ENCODE measurements at regions not wholly inside any gene's neighbourhood (a gene's known extent, or its start where the extent isn't known, plus 50 kb on each side); places are given as distances from the start of the nearest gene placed in this dataset.
"Not testable (repeated sequence)": the region's sequence is repeated elsewhere in the genome, so short reads cannot be mapped to it uniquely, and the experiment has no call there.

DNA sequence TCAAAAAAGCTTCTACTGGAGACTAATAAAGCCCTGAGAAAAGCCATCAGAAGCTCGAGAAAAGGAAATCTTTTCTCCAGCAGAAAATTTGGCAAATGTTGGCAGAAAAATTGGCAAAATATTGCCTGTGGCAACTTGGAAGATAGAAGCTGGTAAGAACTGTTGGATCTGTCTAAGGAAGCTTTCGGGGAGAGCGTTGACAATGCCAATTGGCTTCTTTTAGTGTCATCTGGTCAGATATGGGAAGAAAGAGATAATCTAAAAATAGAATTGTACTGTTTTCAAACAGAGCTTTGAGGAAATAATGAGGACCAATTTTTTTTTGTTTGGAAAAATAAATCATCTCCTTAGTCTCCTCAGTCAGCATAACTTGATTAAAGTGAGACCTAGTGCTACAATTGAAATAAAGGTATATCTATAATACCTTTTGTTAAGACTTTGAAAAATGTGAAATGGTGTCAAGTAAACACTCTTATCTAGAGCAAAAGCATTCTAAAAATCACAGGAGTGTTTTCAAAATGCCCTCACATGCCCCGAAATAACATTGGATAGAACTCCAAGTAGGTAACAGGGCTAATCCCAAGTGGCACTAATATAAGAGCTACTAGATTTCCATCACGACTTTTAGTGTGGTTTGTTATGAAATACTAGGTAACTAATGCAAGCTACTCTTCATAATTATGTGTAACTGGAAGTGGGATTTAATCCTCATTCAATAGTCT is 882.2 kb upstream of the B3GALT2 start:
- no peaks in the 10 kb centered on the region for H3K27me3 Mint-ChIP-seq
- TF ChIP-seq, protein P1, sequence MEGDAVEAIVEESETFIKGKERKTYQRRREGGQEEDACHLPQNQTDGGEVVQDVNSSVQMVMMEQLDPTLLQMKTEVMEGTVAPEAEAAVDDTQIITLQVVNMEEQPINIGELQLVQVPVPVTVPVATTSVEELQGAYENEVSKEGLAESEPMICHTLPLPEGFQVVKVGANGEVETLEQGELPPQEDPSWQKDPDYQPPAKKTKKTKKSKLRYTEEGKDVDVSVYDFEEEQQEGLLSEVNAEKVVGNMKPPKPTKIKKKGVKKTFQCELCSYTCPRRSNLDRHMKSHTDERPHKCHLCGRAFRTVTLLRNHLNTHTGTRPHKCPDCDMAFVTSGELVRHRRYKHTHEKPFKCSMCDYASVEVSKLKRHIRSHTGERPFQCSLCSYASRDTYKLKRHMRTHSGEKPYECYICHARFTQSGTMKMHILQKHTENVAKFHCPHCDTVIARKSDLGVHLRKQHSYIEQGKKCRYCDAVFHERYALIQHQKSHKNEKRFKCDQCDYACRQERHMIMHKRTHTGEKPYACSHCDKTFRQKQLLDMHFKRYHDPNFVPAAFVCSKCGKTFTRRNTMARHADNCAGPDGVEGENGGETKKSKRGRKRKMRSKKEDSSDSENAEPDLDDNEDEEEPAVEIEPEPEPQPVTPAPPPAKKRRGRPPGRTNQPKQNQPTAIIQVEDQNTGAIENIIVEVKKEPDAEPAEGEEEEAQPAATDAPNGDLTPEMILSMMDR (IDR thresholded peaks at IDR 0.05), result no peak
- peaks cover 6% of the 10 kb centered on the region for H3K9me3 Mint-ChIP-seq
- no peak overlapping the region for H3K27ac Mint-ChIP-seq
- H3K36me3 Mint-ChIP-seq (ENCODE audit: low read depth), result no peaks in the 10 kb centered on the region
- intact Hi-C loops (cut with micrococcal nuclease), result no loop called here
- H3K4me3 Mint-ChIP-seq, result no peak overlapping the region
- CTCF ChIA-PET, result no interaction called here
- no peak for ATAC-seq
- H3K4me1 Mint-ChIP-seq (ENCODE audit: low read depth), result no peaks in the 10 kb centered on the region
- DNase-seq, result no peak
- POLR2A ChIA-PET, result no interaction called here

DNA sequence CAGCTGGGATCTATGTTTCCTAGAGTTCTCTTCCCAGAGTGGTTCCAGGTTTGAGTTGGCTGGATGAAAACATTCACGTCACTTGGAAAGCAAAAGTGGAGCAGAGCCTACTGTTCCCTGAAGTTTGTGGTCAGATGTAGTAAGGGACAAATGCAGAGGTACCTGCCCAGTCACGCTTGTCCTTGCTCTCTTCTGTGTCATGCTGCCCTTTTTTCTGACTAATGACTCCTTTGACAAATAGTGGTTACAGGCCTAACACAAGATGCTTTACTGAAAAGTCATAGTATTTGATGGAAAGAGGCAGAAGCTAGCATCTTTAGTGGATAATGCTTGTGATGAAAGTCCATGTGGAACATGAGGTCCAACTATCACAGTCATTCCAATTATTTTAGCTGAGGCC is 881.4 kb upstream of the B3GALT2 start:
- H3K9me3 Mint-ChIP-seq, result peaks cover 6% of the 10 kb centered on the region
- TF ChIP-seq, protein P1 (IDR thresholded peaks at IDR 0.05), result no peak

DNA sequence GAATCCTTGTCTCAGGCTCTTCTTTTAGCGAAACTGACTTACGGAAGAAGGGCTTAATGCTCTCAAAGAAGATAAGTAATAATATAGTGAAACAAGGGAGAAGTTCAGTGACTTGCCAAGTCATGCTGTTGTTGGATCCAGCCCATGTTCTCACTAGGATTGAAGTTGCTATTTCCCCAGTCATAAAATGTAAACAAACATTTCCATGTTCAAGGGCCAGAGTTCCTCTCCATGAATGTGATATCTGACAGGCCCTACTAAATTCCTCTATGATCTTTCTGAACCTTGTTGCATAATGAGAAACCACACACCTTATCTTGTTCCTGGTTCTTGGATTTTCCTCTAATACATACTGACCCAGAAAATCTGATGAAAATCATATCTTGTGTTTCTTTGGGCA is 876.5 kb upstream of the B3GALT2 start:
- H3K27ac Mint-ChIP-seq, result no peak overlapping the region
- DNase-seq (no peak), ATAC-seq (no peak)
- H3K27me3 Mint-ChIP-seq, result no peaks in the 10 kb centered on the region
- intact Hi-C loops (cut with micrococcal nuclease), result no loop called here
- CTCF ChIA-PET, result no interaction called here
- no peak overlapping the region for H3K4me3 Mint-ChIP-seq
- peaks cover 26% of the 10 kb centered on the region for H3K4me1 Mint-ChIP-seq (ENCODE audit: low read depth)
- peaks cover 15% of the 10 kb centered on the region for H3K36me3 Mint-ChIP-seq (ENCODE audit: low read depth)
- POLR2A ChIA-PET, result no interaction called here
- H3K9me3 Mint-ChIP-seq, result peaks cover 16% of the 10 kb centered on the region
- TF ChIP-seq, protein P1 (IDR thresholded peaks at IDR 0.05), result no peak

More for the DNA sequence above, 881.4 kb upstream of the B3GALT2 start:
- Mint-ChIP-seq H3K4me1 (ENCODE audit: low read depth) (no peaks in the 10 kb centered on the region), H3K36me3 (ENCODE audit: low read depth) (no peaks in the 10 kb centered on the region), H3K4me3 (no peak overlapping the region), H3K27me3 (no peaks in the 10 kb centered on the region), H3K27ac (no peak overlapping the region)
- ChIA-PET POLR2A (no interaction called here), CTCF (no interaction called here)
- intact Hi-C loops (cut with micrococcal nuclease), result no loop called here
- no peak for DNase-seq
- no peak for ATAC-seq

DNA sequence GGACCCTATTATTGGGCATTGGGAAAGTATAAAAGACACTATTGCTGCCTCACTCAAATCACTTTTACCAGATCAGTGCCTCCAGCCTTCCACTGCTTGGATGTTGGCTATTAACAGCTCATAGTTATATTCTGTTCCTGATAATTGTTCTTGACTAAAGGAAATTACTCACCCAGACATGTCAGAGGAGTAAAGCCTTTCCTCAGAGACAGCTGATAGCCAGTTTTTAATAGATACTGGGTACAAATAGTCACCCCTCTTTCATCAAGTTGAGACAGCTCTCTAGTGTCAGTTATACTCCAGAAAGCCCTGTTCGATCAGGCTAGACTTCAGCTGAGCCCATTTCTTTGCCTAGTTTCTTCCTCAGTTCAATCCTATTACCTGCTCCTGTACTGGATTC is 876.1 kb upstream of the B3GALT2 start:
- Mint-ChIP-seq H3K27me3 (no peaks in the 10 kb centered on the region), H3K4me3 (no peak overlapping the region), H3K36me3 (ENCODE audit: low read depth) (peaks cover 15% of the 10 kb centered on the region), H3K4me1 (ENCODE audit: low read depth) (peaks cover 28% of the 10 kb centered on the region), H3K27ac (no peak overlapping the region), H3K9me3 (peaks cover 16% of the 10 kb centered on the region)
- intact Hi-C loops (cut with micrococcal nuclease), result no loop called here
- TF ChIP-seq, protein P1 (IDR thresholded peaks at IDR 0.05), result no peak
- ATAC-seq (no peak), DNase-seq (no peak)
- CTCF ChIA-PET, result no interaction called here
- POLR2A ChIA-PET, result no interaction called here

DNA sequence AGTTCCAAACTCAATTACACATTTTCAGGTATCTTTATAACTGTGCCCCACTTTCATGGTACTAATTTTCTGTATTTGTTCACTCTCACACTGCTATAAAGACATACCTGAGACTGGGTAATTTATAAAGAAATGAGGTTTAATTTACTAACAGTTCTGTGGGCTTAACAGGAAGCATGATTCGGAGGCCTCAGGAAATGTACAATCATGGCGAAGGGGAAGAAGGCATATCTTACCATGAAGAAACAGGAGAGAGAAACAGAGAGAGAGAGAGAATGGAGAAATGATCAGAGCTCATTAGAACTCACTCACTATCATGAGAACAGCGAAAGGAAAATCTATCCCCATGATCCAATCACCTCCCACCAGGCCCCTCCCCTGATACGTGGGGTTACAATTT is 874.1 kb upstream of the B3GALT2 start:
- H3K4me3 Mint-ChIP-seq, result no peak overlapping the region
- no peak for DNase-seq
- H3K4me1 Mint-ChIP-seq (ENCODE audit: low read depth), result peaks cover 48% of the 10 kb centered on the region
- peaks cover 15% of the 10 kb centered on the region for H3K36me3 Mint-ChIP-seq (ENCODE audit: low read depth)
- peaks cover 15% of the 10 kb centered on the region for H3K9me3 Mint-ChIP-seq
- POLR2A ChIA-PET, result interaction anchor here (0.6 kb wide), 1 partner anchor 256 kb away, joined by 3 read pairs; no protein-coding TSS in a partner anchor
- TF ChIP-seq, protein P1 (IDR thresholded peaks at IDR 0.05), result no peak
- CTCF ChIA-PET, result no interaction called here
- no peaks in the 10 kb centered on the region for H3K27me3 Mint-ChIP-seq
- intact Hi-C loops (cut with micrococcal nuclease), result no loop called here
- peak; percentile 21 for ATAC-seq
- peak overlapping the region; percentile 47 for H3K27ac Mint-ChIP-seq

DNA sequence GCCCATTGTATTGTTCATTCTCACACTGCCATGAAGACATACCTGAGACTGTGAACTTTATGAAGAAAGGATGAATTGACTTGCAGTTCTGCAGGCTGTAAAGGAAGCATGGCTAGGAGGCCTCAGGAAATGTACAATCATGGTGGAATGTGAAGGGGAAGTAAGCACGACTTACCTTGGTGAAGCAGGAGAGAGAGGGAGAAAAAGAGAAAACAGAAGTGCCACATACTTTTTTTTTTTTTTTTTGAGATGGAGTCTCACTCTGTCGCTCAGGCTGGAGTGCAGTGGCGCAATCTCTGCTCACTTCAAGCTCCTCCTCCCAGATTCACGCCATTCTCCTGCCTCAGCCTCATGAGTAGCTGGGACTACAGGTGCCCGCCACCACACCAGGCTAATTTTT is 871.9 kb upstream of the B3GALT2 start:
- H3K4me3 Mint-ChIP-seq; H3K27ac Mint-ChIP-seq; ATAC-seq; POLR2A ChIA-PET; intact Hi-C loops (cut with micrococcal nuclease); DNase-seq; CTCF ChIA-PET; H3K27me3 Mint-ChIP-seq: not testable (repeated sequence)
- Mint-ChIP-seq H3K4me1 (ENCODE audit: low read depth) (peaks cover 64% of the 10 kb centered on the region), H3K9me3 (peaks cover 11% of the 10 kb centered on the region), H3K36me3 (ENCODE audit: low read depth) (peaks cover 15% of the 10 kb centered on the region)
